ENCODE measurements at regions not wholly inside any gene's neighbourhood (a gene's known extent, or its start where the extent isn't known, plus 50 kb on each side); places are given as distances from the start of the nearest gene placed in this dataset.

DNA sequence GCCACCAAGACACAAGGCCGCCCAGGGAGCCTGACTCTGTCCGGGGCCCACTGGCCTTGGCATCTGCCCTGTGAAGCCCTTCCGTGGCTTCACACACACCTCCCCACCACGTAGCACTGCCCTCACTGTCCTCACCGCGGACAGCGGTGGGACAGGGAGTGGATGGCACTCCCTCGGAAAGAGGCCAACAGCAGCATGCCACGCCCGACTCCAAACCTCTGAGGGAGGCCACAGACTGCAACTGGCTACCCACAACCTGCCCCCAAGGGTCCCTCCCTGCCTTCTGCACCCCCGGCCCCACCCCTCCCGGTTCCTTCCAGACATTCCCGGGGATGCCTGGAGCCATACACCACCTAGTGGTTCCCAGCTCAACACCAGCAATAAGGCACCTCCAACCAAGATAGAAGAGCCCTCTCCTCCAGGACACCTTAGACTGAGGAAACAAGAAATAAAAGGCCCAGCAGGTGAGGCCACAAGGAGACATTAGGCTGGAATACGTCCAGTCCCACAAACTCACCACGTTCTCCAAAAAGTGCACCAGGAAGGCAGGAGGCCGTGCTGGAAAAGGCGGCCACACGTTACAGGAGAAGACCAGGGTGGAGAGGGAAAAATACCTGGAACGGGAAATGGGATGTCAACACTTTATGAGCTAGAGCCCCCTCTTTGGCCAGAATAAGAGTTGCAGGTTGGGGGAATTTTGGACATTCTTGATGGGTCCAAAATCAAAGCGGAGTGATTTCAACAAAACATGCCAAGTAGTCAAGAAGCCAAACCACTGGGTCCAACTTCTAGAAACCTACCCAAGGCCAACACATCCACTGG is 310.0 kb downstream of the SOX9 start:
- DNase-seq: no peak

DNA sequence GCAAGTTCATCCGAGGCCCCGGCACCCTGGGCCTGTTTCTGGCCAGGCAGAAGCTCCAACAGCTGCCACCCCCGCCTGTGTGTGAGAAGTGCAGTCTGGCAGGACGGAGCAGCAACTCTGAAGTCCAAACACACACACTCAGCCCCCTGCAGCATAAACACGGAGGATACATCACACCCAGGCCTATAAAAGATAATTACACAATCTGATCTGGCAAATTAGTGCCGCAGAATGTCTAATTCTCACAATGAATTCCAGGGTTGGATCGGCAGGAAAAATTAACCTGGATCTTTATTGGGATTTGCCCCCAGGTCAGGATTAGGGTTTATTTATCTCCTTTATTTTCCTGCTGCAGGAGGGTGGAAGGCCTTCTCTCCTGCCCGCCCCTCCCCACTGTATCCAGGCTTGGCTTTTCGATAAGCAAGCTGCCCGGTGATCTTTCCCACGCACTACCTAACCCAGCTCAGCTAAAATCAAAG is 311.4 kb downstream of the SOX9 start:
- DNase-seq: no peak

DNA sequence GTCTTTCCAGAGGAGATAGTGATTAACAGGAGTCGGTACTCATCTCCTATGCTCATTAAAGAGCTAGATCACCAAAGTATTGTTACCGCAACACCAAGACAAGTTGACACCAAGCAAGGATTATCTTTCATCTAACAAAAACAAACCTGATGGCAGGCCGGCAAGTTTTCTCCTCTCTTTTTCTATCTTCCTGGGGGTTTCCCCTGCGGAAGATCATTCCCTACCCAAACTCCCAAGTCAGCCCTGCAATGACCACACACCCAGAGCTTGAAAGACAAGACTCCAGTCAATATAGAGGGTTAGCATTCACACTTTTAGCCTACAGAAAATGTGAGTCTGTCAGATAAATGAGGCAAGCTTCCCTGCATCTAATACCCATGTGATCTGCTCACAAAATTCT is 312.1 kb downstream of the SOX9 start:
- no peak for DNase-seq

GRCh38 chr17:72433797-72434196 is 313.0 kb downstream of the SOX9 start:
- no peak for DNase-seq

DNA sequence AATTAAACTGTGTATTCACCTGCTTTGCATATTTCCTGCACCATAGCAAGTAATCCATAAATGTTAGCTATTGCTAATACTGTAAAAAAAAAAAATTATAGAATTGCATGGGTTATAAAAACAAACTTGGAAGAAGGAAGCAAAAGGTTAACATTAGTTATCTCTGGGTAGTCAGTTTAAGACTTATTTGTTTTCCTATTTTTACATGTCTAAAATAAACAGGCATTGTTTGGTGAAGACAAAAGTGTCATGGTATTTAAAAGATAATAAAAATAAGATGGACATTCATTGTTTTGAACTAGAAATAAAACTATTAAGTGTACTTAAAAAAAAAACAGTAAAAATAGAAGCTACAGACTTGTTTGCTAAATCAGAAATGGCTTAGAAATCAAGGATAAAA is 313.8 kb downstream of the SOX9 start:
- DNase-seq: no peak

DNA sequence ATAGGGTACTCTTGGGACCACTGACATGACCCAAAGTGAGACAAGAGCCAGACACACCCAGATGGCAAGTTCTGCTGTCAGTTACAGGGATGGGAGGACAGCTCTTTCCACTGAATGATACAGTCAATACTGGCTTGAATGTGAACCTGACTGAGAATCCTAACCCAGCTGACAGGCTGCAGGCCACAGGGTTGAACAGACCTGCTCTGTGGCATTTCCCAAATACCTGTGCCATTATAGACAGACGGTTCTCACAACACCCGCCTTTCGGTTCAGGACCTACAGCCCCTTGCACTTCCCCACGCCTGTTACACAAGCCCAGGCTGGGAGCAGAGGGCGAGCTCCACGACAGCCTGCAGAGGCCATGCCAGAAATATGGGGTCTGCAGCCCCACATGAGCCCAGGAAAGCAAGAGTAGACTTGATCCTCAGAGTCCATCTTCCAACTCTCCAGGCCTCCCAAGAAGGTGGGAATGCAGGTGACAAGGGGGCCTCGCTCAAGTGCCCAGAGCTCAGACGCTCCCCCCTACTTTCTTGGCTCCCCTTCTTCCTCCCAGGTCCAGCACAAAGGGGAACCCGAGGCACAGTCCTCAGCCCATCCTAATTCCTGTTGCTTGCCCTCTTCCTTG is 314.3 kb downstream of the SOX9 start:
- no peak for DNase-seq

GRCh38 chr17:72438783-72439182 is 318.0 kb downstream of the SOX9 start:
- no peak for DNase-seq

DNA sequence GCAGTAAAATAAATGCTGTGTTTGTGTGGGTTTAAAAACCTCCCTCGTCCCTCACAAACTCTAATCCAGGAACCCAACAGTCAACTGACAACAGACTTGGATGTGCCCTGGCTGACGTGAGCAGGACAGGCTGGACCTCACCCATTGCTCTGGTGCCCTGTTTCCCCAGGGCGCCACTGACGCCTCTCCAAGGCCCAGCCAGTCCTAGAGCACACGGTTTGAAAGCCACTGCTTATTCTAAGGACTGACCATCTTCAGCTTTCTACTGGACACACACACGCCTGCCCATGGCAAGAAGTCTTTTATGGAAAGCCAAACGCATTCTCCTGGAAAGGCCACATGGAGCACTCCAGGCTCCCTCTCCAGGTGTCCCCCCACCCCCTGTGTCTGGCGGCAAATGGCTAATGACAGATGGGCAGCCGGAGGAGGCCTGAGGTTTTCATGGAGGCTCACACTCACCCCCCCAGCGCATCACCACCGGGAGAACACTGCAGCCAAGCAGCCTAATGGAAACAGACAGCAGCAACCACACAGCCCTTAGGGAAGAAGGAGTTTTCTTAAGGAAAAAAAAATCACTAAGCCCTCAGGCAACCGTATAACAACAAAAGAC is 319.2 kb downstream of the SOX9 start:
- no peak for DNase-seq

GRCh38 chr17:72440961-72441360 is 320.1 kb downstream of the SOX9 start:
- DNase-seq: no peak

- DNase-seq: no peak
These were observed 321.1 kb downstream of the SOX9 start for GRCh38 chr17:72441909-72442308.

- no peak for DNase-seq
These were observed 323.8 kb downstream of the SOX9 start for GRCh38 chr17:72444517-72445054.

DNA sequence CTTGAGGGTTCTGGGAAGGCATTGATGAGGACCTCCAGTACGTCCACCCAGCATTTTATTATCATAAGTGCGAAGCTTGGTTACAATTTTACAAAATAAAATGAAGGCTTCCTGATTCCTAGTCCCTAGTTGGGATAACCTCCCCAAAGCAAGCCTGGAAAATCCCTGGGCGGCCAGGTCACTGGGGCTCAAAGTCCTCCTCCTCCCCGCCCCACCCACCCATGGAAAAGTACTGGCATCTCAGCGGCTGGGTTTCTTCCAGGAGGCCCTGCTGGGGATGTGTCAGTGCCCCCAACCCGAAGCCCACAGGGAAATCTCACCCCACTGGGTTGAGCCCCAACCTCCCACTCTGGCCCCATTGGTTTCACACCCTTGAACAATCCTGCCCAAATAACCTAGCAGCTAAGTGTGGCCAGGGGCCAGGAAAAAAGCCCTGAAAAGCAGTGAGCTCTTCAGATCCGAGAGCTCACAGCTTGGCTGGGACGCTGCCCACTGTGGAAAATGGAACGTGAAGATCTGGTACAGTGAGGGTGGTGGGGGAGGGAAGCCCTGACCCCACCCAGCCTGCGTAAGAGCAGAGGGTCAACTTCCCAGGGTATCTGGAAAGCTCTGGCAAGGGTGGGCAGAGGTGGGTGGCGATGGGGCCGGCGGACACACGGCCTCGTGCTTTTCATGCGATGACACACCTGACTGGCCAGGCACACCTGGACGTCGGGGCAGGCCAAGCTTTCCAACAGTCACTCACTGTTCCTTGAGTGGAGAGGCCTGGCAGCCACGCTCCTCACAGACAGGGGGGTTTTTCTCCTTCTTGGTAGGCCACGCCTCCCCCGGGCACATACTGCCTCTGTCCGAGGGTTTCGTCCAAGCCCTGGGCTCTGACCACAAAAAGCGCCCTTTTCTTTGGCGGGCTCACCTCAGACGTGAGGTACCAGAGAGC is 324.5 kb downstream of the SOX9 start:
- DNase-seq: no peak

DNA sequence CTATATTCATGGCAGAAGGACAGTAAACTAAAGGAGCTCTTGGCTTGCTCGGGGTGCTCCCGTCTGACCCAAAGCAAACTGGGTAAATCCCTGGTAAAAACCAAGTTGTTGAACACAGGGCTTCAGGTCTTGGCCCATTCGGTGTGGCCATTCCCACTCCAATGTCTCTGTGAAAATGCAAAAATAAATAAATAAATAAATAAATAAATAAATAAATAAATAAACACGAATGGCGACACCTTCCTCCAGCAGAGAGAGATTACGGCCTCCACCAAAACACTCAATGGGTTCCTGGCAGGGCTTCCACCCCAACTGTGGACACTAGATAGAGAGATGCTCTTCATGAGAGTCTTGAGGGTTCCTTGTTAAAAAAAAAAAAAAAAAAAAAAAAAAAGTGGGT is 325.3 kb downstream of the SOX9 start:
- no peak for DNase-seq

GRCh38 chr17:72446525-72447250 is 325.9 kb downstream of the SOX9 start:
- no peak for DNase-seq

GRCh38 chr17:72447251-72447640 is 326.4 kb downstream of the SOX9 start:
- no peak for DNase-seq

- no peak for DNase-seq
These were observed 327.2 kb downstream of the SOX9 start for GRCh38 chr17:72448019-72448418.

- DNase-seq: no peak
These were observed 331.7 kb downstream of the SOX9 start for GRCh38 chr17:72452286-72453173.

DNA sequence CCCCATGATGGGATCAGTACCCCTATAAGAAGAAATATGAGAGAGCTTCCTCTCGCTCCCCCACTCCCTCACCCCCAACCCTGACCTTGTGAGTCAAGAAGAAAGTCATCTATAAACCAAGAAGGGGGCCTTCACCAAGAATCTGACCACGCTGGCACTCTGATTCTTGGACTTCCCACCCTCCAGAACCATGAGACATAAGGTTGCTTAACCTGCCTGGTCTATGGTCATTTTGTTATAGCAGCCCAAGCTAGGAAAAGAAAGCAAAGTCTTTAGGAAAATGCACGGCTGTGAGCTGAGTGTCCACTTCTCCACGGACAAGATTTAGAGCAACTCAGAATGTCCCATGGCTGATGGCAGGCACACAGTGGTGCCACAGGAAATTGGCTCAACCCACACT is 333.5 kb downstream of the SOX9 start:
- no peak for DNase-seq

GRCh38 chr17:72455562-72455961 is 334.7 kb downstream of the SOX9 start:
- DNase-seq: no peak

- DNase-seq: no peak
These were observed 335.3 kb downstream of the SOX9 start for GRCh38 chr17:72456075-72456474.

DNA sequence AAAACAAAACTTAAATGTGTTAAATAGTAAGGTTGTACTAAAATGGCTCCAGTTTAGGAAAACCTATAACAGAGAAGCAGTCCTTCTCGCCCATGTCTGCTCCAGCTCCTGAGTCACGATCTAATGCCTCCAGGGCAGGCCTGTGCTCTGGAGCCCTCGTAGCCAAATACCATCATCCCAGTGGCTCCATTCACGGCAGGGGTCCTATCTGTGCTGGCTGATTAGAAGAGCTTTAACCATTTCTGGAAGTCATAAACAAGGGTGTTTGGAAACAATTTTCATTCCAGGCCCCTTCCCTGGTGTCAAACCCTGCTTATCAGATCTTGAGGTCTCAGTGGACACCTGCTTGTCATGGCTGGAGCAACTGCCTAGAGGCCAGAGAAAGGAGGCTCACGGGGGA is 336.9 kb downstream of the SOX9 start:
- DNase-seq: no peak

All from T-helper 9 cell (primary cell).